DOHH2 (cell line): ENCODE measurements at regions not wholly inside any gene's neighbourhood (a gene's known extent, or its start where the extent isn't known, plus 50 kb on each side); places are given as distances from the start of the nearest gene placed in this dataset.

ENCODE experiments used
- H3F3A ChIP-seq: fragments of 200-600 bp; sonication (generic), shearing (Covaris generic); 2 replicates; pipeline ENCODE4 v1.6.0; 2016; ENCODE audit warnings: antibody characterized with exemption, mild to moderate bottlenecking; ENCODE audit not compliant: control insufficient read depth, insufficient read depth
- H3K27ac ChIP-seq: fragments of 200-600 bp; sonication (generic); 2 replicates; pipeline ENCODE4 v1.5.1; 2014; ENCODE audit warnings: low read depth, mild to moderate bottlenecking, low read length, moderate library complexity
- H3K27me3 ChIP-seq: fragments of 200-600 bp; sonication (generic); 2 replicates; pipeline ENCODE4 v1.6.1; 2014; ENCODE audit warnings: mild to moderate bottlenecking, low read length, mixed read lengths; ENCODE audit not compliant: control insufficient read depth
- H3K36me3 ChIP-seq: fragments of 200-600 bp; sonication (generic); 2 replicates; pipeline ENCODE4 v1.6.1; 2014; ENCODE audit warnings: mild to moderate bottlenecking, low read length, moderate library complexity, mixed read lengths; ENCODE audit not compliant: control insufficient read depth
- H3K4me1 ChIP-seq: fragments of 200-600 bp; sonication (generic); 2 replicates; pipeline ENCODE4 v1.6.1; 2014; ENCODE audit warnings: mild to moderate bottlenecking, low read length, mixed read lengths; ENCODE audit not compliant: control insufficient read depth
- H3K4me2 ChIP-seq: fragments of 200-600 bp; sonication (generic); 2 replicates; pipeline ENCODE4 v1.6.0; 2014; ENCODE audit warnings: mild to moderate bottlenecking, low read length, moderate library complexity
- H3K4me3 ChIP-seq: fragments of 200-600 bp; sonication (generic); 2 replicates; pipeline ENCODE4 v1.5.1; 2014; ENCODE audit warnings: mild to moderate bottlenecking, low read length, mixed read lengths
- H3K79me2 ChIP-seq: fragments of 200-600 bp; sonication (generic); 2 replicates; pipeline ENCODE4 v1.6.1; 2014; ENCODE audit warnings: mild to moderate bottlenecking, low read length, mixed read lengths; ENCODE audit not compliant: control insufficient read depth
- H3K9me2 ChIP-seq: fragments of 200-600 bp; sonication (generic); replicated peaks from 2 replicates; pipeline ENCODE4 v1.6.1; 2014; ENCODE audit warnings: mild to moderate bottlenecking, low read length, mixed read lengths; ENCODE audit not compliant: control insufficient read depth
- H3K9me3 ChIP-seq: fragments of 200-600 bp; sonication (generic); 2 replicates; pipeline ENCODE4 v1.6.1; 2014; ENCODE audit warnings: antibody characterized with exemption, low read length, mixed read lengths; ENCODE audit not compliant: control insufficient read depth, insufficient read depth
- H4K20me1 ChIP-seq: fragments of 200-600 bp; sonication (generic); 2 replicates; pipeline ENCODE4 v1.6.0; 2014; ENCODE audit warnings: low read depth, mild to moderate bottlenecking, antibody characterized with exemption, low read length, moderate library complexity; ENCODE audit not compliant: control insufficient read depth, insufficient read depth
- EZH2phosphoT487 ChIP-seq: fragments of 200-600 bp; sonication (generic); IDR thresholded peaks from 2 replicates; pipeline ENCODE4 v1.6.1; 2017; ENCODE audit warnings: borderline replicate concordance, mild to moderate bottlenecking, antibody characterized with exemption, low read length, moderate library complexity, mixed read lengths
- TF ChIP-seq, protein P1 (sequence below): fragments of 200-600 bp; sonication (generic); IDR thresholded peaks from one replicate; pipeline ENCODE4 v1.5.1; 2014; ENCODE audit warnings: antibody characterized with exemption, mild to moderate bottlenecking, low read depth, low read length; ENCODE audit not compliant: poor library complexity, severe bottlenecking

DNA sequence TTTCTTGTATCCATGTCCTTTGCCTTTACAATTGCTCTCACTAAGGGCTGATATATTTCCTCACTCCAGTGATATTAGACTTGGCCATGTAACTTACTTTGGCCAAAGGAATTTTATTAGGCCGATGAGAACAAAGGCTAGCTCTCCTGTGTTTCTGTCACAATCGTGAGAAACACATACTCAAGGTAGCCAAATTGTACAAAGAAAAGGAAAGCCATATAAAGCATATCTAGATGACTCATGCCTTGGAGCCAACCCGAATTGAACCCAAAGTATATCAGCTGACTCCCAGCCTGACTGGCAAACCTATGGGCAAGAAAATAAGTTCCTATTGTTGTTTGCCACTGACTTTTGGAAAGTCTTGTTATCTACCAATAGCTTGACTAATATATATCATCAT, 371.7 kb upstream of the LRRC7 start:
- no peak overlapping the region for H3K27ac ChIP-seq
- no peaks in the 10 kb centered on the region for H3K9me3 ChIP-seq
- no peaks in the 10 kb centered on the region for H3F3A ChIP-seq
- TF ChIP-seq EZH2phosphoT487, result no peak
- TF ChIP-seq, protein P1, sequence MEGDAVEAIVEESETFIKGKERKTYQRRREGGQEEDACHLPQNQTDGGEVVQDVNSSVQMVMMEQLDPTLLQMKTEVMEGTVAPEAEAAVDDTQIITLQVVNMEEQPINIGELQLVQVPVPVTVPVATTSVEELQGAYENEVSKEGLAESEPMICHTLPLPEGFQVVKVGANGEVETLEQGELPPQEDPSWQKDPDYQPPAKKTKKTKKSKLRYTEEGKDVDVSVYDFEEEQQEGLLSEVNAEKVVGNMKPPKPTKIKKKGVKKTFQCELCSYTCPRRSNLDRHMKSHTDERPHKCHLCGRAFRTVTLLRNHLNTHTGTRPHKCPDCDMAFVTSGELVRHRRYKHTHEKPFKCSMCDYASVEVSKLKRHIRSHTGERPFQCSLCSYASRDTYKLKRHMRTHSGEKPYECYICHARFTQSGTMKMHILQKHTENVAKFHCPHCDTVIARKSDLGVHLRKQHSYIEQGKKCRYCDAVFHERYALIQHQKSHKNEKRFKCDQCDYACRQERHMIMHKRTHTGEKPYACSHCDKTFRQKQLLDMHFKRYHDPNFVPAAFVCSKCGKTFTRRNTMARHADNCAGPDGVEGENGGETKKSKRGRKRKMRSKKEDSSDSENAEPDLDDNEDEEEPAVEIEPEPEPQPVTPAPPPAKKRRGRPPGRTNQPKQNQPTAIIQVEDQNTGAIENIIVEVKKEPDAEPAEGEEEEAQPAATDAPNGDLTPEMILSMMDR, result no peak
- no peak overlapping the region for H3K4me3 ChIP-seq
- no peaks in the 10 kb centered on the region for H3K36me3 ChIP-seq
- H3K4me1 ChIP-seq, result no peaks in the 10 kb centered on the region
- H3K27me3 ChIP-seq, result no peaks in the 10 kb centered on the region
- no peaks in the 10 kb centered on the region for H4K20me1 ChIP-seq
- no peaks in the 10 kb centered on the region for H3K9me2 ChIP-seq
- H3K79me2 ChIP-seq, result no peaks in the 10 kb centered on the region
- no peak overlapping the region for H3K4me2 ChIP-seq

DNA sequence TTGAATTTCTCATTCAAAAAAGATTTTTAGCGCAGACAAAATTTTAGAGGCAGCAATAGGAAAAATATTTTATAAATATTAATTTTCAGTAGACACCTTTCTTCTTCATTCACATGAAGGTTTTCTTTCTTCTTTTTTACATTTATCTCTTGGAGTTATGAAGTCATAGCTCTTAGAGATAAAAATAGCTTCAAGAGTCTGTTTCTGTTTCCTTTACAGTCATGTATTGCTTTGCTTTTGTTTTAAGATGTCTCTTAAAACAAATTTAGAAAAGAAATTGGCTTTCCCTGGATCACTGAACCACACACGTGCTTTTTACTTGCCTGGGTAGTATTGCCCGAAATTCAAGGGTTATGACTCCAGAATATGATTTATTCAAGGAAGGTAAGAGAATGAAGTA, 369.9 kb upstream of the LRRC7 start:
- Histone ChIP-seq H3K9me3 (no peaks in the 10 kb centered on the region), H3K4me2 (no peak overlapping the region), H3K27me3 (no peaks in the 10 kb centered on the region), H3K9me2 (no peaks in the 10 kb centered on the region), H3F3A (no peaks in the 10 kb centered on the region), H3K27ac (no peak overlapping the region), H3K4me1 (no peaks in the 10 kb centered on the region), H3K4me3 (no peak overlapping the region), H3K79me2 (no peaks in the 10 kb centered on the region), H3K36me3 (no peaks in the 10 kb centered on the region), H4K20me1 (no peaks in the 10 kb centered on the region)
- TF ChIP-seq, protein P1, result no peak
- no peak for TF ChIP-seq EZH2phosphoT487

DNA sequence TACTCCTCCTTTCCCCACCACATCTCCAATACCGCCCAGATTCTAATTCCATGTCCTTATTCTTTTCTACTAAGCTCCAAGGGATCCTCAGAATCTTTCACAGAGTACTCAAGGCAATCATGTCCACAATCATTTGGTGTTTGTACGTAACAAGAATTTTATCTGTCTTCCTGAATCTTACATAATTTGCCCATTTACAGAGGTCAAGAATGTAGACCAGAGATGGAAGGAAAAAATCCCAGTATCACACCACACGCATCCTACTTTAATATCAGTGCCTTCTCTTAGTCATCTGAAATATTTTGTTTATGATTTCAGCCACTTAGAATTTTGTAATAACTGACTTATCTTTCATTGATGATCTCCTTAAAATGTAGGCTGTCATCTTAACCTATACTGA, 366.0 kb upstream of the LRRC7 start:
- no peaks in the 10 kb centered on the region for H3K79me2 ChIP-seq
- H3K9me3 ChIP-seq, result no peaks in the 10 kb centered on the region
- no peak overlapping the region for H3K27ac ChIP-seq
- H3K4me1 ChIP-seq, result no peaks in the 10 kb centered on the region
- TF ChIP-seq, protein P1, result no peak
- no peak for TF ChIP-seq EZH2phosphoT487
- H3K4me2 ChIP-seq, result no peak overlapping the region
- no peak overlapping the region for H3K4me3 ChIP-seq
- no peaks in the 10 kb centered on the region; the same call in 1 of the 2 replicates for H3K9me2 ChIP-seq
- H4K20me1 ChIP-seq, result no peaks in the 10 kb centered on the region
- H3K36me3 ChIP-seq, result no peaks in the 10 kb centered on the region
- H3K27me3 ChIP-seq, result no peaks in the 10 kb centered on the region
- H3F3A ChIP-seq, result no peaks in the 10 kb centered on the region

DNA sequence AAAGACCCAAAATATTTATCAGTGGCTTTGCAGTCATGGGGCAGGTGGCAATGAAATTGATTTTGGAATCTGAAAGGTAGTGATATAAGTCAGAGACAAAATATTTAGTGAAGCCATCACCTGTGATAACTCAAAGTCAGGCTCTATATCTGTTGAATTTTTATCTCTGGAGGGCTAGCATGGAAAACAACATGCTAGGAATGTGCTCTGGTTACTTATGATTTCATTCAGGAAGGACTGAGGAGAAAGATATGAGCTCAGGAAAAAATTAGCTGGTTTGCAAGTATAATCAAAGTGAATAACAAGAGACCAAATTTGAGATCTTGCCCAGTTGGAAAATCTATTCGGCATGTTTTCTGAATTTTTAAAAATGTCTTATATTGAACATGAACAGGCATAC, 364.6 kb upstream of the LRRC7 start:
- no peaks in the 10 kb centered on the region for H3F3A ChIP-seq
- H3K4me1 ChIP-seq, result no peaks in the 10 kb centered on the region
- H3K27me3 ChIP-seq, result no peaks in the 10 kb centered on the region
- H3K4me3 ChIP-seq, result no peak overlapping the region
- no peak overlapping the region for H3K27ac ChIP-seq
- H3K4me2 ChIP-seq, result no peak overlapping the region
- H3K36me3 ChIP-seq, result no peaks in the 10 kb centered on the region
- no peaks in the 10 kb centered on the region for H4K20me1 ChIP-seq
- TF ChIP-seq, protein P1, result no peak
- no peak for TF ChIP-seq EZH2phosphoT487
- no peaks in the 10 kb centered on the region; the same call in 1 of the 2 replicates for H3K9me2 ChIP-seq
- no peaks in the 10 kb centered on the region for H3K9me3 ChIP-seq
- no peaks in the 10 kb centered on the region for H3K79me2 ChIP-seq
